Sciatic nerve (tissue), 2 donors: ENCODE measurements at regions not wholly inside any gene's neighbourhood (a gene's known extent, or its start where the extent isn't known, plus 50 kb on each side); places are given as distances from the start of the nearest gene placed in this dataset.
"Not testable (repeated sequence)": the region's sequence is repeated elsewhere in the genome, so short reads cannot be mapped to it uniquely, and the experiment has no call there.

Experiments
- ATAC-seq: fragments of 200-7000 bp; cut with Tn5 transposase; one replicate; pipeline ENCODE4 v1.9.1; 2020; ENCODE audit warnings: mild to moderate bottlenecking, moderate library complexity
- DNase-seq: peaks from one replicate; pipeline ENCODE4 v3.0.0-alpha.2; 2020; ENCODE audit warnings: low spot score
- intact Hi-C: fragments of 100-400 bp; cut with DNase I; formaldehyde crosslinking; loops from one replicate; pipeline ENCODE4 v1.14.2; 2022
- donor health status: DM: no; HTN: no; CAD: no.
- donor health status: DM: no; HTN: no; CAD: no.

DNA sequence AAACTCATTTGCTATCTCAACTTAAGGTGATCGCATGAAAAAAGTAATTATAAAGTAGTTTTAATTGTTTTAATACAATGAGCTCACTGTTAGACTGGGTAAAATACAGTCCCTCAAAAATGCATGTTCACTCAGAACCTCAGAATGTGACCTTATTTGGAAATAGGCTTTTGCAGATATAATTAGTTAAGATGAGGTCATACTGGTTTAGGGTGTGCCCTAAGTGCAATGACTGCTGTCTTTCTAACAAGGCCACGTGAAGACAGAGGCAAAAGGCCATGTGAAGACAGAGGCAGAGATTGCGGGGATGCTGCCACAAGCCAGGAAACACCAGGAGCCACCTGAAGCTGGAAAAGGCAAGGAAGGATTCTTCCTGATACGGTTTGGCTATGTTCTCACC is 262.1 kb downstream of the NKX6-1 start:
- no peak for ATAC-seq
- intact Hi-C loops: no loop called here
- DNase-seq: no peak

DNA sequence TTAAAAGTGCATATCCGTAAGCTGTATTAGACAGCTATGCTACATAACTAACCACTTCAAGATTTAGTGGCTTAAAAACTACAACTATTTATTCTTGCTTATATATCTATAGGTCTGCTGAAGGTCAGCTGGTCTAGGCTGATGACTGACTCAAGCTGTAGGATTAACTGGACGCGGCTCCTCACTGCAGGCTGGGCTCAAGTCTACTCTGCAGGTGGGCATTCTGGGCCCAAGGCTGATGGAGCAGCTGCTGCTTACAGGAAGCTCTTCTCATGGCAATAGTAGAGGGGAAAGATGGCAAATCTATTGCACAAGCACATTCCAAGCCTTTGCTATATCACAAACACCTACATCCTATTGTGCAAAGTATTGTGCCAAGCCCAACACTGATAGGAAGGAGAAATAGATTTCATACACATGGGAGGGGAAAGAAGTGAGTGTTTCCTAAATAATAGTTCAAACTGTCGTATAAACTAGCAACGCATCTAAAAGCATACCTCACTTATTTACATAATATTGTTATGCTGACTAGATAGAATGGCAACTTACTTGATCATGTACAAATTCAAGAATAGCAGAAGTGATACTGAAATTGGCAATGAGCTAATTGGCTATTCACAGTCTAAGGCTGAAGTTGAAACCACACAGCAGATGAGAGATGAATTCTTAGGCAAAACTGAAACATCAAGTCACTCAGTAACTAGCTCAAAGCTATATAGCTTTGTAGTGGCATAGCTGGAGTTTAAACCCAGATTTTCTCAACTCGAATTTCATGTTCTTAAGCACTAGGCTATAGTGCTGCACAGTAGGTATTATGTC is 263.8 kb downstream of the NKX6-1 start:
- intact Hi-C loops: no loop called here
- DNase-seq: no peak
- ATAC-seq: no peak

DNA sequence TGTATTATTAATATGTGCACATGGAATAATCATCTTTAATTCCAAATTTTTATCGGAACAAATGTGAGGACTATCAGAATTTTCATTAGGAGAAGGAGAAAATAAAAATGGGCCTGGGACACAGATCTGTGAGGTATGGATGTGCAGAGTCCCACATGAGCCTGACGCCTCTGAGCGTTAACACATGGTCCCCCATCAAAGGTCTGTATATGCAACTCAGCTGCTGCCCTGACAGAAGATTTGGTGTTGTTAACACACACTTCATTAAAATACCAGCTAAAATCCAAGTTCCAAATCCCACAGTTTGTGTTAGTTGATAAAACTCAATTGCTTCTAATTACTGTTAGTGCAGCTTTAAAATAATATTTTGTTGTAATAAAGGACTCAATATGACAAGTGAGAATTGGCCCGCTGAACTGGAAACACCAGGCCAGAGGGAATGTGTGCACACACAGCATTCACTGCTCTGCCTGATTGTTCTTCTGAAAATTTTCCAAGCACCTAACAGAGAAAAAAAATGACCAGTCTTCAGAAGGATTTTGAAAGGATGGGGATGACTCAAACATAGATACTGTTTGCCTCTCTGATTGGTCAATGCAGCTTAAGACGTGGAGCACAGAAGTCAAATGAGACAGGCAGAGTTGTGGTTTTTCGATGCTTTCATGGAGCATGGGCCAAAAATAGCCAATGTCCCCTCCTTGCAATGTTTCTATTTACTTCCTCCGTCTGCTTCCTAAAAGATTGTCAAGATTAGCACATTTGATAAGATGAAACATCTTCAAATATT is 266.6 kb downstream of the NKX6-1 start:
- intact Hi-C loops: no loop called here
- ATAC-seq (no peak), DNase-seq (no peak)

DNA sequence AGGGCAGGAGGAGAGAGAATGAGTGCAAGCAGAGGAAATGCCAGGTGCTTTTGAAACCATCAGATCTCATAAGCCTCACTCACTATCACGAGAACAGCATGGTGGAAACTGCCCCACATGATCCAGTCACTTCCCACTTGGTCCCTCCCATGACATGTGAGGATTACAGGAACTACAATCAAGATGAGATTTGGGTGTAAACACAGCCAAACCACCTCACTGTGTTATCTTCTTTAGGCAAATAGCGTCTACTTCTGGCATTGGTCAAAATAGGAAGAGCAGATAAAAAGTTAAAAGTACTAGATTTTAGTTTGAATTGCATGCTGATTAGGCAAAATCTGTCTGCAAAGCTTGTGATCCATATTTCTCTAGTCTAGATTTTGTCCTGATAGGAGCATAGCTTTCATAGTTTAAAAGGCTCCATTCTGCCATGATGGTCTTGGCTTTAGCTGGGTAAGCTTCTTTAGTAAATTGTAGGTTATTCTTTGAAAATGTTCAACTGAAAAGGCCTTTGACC is 267.5 kb downstream of the NKX6-1 start:
- no peak for ATAC-seq
- no peak for DNase-seq
- intact Hi-C loops: no loop called here

DNA sequence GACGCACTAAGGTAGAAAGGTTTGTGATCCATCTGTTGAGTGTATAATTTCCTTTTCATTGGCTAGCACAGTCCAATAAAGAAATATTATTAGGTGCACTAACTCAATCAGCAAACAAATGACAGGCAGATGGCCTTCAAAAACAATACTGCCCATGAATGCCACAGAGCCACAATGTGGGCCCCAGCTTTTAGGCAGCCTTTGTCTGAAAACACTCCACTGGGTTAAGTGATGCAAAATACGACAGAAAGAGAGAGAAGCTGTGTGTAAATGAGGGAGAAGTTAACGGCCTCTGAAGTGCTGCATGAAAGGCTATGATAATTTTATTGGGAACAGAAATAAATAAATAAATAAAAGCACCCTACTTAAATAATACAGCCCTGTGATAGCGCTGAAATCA is 274.6 kb downstream of the NKX6-1 start:
- intact Hi-C loops: no loop called here
- DNase-seq (no peak), ATAC-seq (no peak)

DNA sequence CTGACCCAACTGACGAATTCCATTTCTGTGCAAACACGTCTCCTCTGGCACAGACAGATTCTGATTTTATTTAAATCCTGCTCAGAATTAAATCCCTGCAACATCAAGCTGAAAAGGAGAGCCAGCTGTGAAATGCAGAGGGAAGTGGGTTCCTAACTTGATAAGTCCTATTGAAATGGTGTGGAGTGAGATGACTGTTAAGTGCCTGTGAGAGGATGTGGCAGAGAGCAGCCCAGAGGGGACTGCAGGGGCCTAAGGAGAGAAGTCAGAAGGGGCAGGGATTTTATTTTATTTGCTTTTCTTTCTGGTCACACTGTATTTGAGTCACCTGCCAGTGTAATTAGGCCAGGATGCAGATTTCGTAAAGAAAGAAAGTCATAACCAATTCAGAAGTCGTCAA is 277.4 kb downstream of the NKX6-1 start:
- no peak for ATAC-seq
- intact Hi-C loops: no loop called here

DNA sequence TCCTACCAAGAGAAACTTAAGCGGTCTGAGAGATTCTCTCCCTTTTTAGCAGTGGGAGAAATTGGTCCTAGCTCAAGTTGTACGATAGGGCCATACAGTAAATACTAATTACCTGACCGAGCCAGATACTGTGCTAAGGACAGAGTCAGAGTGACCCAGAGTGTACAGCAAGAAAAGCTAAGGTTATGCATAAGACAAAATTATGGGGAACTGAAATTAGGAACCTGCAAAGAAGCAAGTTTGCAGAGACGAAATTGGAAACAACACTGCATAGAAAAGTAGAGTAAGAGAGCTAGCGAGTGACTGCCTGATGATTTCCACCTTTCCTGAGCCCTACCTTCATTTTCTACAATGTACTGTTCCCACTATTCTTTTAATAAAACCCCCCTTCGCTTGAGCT is 278.1 kb downstream of the NKX6-1 start:
- intact Hi-C loops: no loop called here
- ATAC-seq (no peak), DNase-seq (no peak)

More for the DNA sequence above, 277.4 kb downstream of the NKX6-1 start:
- no peak for DNase-seq

DNA sequence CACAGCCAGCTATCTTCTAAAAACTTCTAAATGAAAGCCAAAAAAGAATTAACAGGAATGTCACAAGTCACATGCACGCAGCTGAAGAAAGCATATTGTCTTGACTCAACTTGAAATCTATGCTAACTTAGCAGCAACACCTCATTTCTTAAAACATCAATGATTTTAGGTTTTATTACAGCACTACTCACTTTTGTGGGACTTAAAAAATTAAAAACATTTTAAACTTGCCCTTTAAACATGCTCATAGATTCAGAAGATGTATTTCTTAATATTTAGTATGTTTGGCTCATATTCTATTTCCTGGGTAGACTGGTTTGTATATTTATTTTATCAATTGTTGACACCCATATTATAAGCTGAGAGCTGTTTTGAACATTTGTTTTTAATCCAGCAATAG is 279.4 kb downstream of the NKX6-1 start:
- DNase-seq (no peak), ATAC-seq (no peak)
- intact Hi-C loops: no loop called here

DNA sequence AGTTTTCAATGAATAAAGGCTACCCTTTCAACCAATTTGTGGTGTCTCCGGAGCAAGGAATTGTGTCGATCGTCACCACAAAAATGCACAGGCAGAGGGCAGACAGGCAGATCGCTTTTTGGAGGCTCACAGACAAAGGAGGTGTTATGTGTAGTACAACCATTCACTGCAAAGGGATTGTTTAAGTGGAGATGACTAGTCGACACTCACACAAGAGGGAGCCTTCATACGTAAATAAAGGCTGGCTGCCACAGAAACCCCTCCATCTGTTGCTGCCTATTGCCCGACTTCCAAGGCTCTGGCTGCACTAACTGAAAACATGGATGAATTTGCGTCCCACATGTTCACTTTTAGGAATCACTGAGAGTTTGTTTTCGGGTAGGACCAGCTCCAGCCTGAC is 281.1 kb downstream of the NKX6-1 start:
- intact Hi-C loops: no loop called here
- DNase-seq (no peak), ATAC-seq (no peak)

DNA sequence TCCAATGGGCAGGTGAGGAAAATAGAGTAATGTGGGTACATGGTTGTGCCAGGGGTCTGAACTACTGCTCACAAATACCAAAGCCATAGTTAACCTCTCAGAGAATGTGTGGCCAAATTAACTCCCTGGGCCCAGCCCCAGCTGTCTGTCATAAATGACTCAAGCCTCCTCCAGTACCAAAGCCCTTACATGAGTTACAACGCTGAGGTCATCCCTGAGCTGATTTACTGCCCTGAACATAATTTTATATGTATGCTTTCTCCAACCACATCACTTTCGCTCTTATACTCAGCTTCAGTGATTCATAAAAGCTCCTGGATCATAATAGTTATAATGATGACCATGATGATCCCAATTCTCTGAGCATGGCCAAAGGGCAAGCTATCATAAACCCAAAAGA is 283.9 kb downstream of the NKX6-1 start:
- intact Hi-C loops: no loop called here
- no peak for ATAC-seq
- no peak for DNase-seq

DNA sequence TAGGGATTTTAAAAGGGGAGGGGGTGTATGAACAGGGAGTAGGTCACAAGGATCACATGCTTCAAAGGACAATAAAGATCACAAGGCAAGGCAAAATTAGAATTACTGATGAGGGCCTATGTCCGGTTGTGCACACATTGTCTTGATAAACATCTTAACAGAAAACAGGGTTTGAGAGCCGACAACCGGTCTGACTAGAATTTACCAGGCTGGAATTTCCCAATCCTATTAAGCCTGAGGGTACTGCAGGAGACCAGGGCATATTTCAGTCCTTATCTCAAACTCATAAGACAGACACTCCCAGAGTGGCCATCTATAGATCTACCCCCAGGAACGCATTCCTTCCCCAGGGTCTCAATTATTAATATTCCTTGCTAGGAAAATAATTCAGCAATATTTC is 292.9 kb downstream of the NKX6-1 start:
- ATAC-seq, intact Hi-C loops, DNase-seq: not testable (repeated sequence)

DNA sequence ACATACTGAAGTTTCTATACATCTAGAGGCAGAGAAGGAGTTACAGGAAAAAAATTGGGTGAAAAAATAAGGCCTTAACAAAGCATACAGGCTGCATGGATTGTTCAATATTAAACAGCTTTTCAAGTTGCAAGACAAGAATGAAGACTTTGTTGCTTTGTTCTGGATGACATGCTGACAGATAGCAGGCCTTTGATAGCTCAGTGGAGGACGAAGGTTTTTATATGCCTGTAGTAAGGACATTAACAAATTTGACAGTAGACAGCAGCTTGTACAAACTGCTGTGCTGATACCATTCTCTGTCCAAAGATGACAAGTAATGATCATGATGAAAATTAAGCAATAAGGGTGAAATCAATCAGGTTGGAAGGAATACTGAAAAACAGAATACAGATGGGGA is 309.9 kb downstream of the NKX6-1 start:
- intact Hi-C loops: no loop called here
- DNase-seq (no peak), ATAC-seq (no peak)

DNA sequence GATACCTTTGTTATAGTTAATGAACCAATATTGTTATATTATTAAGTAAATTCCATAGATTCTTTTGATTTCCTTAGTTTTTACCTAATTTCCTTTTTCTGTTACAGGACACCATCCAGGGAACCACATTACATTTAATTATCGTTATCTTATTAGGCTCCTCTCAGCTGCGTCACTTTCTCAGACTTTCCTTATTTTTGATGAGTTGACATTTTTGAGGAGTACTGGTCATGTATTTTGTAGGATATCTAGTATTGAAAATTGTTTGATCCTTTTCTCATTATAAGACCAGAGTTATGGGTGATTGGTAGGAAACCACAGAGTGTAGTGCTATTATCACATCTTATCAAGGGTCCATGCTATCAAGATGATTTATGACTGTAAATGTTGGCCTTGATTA is 319.7 kb downstream of the NKX6-1 start:
- DNase-seq (no peak), ATAC-seq (no peak)
- intact Hi-C loops: no loop called here

DNA sequence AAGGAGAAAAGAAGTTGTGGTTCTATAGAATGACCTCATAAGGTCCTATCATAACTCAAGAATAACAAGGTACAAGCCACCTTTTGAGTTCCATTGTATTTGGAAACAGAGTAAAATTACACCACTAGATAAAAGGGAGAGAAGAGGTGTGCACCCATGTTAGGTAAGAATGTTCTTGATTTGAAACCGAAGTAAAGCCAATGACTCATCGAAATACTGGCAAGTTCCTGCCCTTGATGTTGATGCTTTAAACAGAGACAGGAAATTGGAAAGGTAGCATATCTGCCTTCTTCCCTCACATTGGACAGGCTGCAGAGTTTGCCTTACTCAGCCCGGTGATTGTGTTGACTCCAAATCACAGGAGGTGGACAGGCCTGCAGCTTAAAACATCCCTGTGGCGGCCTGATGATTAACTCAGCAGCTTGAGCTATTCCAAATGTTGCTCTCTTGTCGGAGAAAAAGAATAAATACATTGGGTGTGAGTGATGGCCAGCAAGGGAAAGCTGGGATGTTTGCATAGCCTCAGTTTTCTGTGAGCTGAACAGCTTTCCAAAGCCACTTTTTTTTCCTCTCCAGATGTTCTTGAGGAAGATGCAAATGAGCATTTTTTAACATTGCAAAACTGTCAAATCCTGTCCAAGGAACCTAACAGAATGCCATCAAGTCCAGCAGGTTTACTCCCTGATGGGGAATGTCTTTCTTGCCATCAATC is 321.1 kb downstream of the NKX6-1 start:
- DNase-seq (no peak), ATAC-seq (no peak)
- intact Hi-C loops: no loop called here

DNA sequence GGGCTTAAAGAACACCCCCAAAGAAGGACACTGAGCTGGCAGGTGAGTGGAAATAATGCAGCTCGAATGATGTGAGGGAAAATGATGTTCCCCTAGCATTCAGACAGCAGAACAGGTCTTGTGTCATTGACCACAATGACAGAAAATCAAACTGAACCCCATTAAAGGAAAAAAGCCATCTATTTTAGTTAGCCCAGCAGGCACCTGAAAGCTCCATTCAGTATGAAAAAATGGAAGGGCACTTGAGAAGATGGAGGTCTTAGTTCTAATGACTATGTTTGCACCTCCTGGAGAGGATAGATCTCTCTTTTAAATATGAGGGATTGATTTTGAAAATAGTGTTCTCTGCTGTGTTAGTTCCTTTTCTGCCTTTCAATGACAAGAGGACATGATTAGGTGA is 323.1 kb downstream of the NKX6-1 start:
- intact Hi-C loops: no loop called here
- DNase-seq (no peak), ATAC-seq (no peak)

DNA sequence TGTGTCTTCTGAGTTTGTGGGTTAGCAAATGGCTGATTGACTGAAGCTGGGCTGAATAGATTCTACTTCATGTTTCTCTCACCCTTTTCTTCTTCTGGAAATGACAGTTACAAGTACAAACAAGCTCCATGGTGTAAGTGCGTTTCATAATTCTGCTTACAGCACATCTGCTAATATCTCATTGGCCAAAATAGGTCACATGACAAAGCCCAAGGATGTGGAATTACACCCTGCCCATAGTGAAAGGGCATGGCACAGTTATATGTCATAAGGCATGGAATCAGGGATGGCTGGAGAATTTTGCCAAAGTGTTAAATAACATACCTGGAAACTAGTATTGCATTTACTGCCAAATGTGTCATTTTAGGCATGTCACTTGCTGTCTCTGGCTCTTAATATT is 327.2 kb downstream of the NKX6-1 start:
- DNase-seq: no peak
- intact Hi-C loops: no loop called here
- ATAC-seq: no peak

DNA sequence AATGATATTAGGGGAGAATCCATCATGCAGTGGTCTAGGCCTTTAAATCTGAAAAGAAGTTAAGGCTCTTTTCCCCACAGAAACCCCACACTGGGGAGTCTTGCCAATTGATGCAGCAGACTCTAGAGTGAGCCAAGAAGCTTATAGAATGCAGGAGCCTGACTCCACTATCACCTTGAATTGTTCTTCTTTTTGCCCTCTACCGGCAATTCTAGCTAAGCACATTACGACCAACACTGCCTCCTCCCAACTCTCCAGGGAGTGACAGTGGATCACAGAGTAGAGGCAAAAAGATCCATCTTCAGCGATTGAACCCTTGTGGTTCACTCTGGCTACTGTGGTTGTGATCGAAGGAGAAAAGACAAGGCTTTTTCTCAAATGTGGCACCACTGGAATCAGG is 331.5 kb downstream of the NKX6-1 start:
- DNase-seq (no peak), ATAC-seq (no peak)
- intact Hi-C loops: no loop called here

DNA sequence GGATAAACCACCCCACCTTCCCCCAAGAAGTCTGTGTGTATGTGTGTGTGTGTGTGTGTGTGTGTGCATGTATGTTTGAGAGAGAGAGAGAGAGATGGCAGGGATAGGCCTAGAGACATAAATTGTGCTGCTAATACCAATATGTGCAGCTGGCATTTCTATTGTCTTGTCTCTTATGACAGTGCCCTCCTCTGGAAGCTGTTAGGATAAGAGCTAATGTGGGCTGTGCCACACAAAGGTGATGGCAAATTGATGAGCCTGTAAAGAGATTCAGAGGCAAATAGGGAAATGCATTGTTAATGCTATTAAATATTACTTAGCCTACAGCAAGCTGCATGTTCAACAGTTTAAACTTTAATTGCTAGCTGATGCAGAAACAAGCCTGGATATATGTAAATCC is 332.0 kb downstream of the NKX6-1 start:
- intact Hi-C loops: no loop called here
- DNase-seq (no peak), ATAC-seq (no peak)

DNA sequence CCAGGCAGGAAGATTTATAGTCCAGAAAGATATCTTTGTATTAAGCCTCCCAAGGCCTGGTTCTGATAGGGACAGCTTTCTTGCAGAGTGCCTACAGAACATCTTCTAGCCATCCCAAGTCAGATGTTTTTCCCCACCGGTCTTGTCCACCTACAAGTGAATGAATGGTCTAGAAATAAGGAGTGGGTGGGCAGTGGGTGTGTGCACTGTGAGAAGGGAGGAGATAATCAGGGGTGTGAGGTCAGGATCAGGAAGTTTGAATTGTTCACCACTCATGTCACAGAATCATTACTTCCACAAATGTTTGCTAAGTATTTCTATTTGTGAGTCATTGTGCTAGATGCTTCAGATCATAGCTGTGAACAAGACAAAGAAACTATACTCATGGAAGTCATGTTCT is 332.6 kb downstream of the NKX6-1 start:
- ATAC-seq: no peak
- intact Hi-C loops: no loop called here
- no peak for DNase-seq

DNA sequence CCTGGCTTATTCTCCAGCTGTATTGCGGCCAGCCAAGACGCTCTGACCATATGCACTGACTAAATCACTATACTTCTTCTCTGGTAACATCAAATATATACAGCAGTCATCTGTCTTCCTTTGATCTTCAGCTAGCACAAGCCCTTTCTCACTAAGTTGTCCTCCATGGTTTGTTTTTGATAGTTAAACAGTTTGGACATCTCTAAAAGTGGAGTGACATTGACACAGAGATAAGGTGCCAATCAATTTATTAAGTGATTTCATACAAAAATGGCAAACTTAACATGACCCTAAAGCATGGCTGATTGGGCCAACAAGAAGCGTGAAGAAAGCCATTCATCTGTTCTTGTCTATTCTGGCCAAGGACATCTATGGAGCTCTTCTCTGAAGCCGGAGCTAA is 334.9 kb downstream of the NKX6-1 start:
- DNase-seq: no peak
- no peak for ATAC-seq

More for the DNA sequence above, 334.9 kb downstream of the NKX6-1 start:
- intact Hi-C loops: no loop called here
